GM21367 (cell line): ENCODE measurements at regions not wholly inside any gene's neighbourhood (a gene's known extent, or its start where the extent isn't known, plus 50 kb on each side); places are given as distances from the start of the nearest gene placed in this dataset.

Source experiments
- ATAC-seq: cut with Tn5 transposase; IDR thresholded peaks from one replicate; pipeline ENCODE4 v1.9.1; 2021; ENCODE audit not compliant: unreplicated experiment

- ATAC-seq, result no peak
Observed at GRCh38 chr10:78504181-78504580, 470.5 kb downstream of the RPS24 start.

DNA sequence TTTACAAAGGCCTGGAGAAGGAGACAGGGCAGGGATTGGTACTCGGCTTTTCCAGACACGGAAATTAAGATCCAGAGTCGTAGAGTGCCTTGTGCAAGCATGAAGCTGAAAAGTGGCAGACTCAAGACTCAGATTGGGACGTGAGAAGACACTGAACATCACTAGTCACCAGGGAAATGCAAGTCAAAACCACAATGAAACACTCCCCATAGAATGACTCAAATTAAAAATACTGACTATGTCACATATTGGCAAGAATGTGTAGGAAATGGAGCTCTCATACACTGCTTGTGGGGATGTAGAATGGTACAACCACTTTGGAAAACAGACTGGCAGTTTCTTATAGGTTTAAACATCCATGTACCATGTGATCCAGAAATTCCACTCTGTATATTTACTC lies 472.0 kb downstream of the RPS24 start:
- ATAC-seq, result no peak

GRCh38 chr10:78506614-78507013 lies 473.0 kb downstream of the RPS24 start:
- ATAC-seq, result no peak

DNA sequence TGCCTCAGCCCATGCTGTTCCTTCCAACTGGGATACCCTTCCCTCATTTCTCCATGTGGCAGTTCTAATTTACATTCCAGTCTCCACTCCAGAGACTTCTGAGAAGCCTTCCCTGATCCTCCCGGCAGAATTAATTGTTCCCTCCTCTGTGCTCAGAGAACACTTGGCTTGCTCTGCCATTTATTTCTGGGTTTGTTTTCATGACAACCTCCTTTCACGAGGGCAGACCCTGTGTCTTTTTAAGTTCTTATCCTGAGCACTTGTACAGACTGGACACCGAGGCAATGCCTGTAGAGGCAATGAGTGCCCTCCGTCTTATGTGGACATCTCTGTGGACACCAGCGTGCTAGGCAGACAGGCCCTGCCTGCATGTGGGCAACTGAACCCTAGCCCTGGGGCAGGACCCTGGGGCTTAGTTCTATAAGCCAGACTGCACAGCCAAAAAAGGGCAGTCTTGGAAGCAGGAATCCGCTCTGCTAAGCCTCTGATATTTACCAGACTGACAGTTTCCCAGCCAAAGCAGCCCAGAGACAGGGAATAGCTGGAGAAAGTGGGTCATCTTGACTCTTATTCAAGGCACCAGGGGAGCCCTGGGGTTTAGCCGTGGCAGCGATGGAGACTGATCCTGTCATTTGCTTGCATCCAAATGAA lies 474.0 kb downstream of the RPS24 start:
- no peak for ATAC-seq

- ATAC-seq, result no peak
Observed at GRCh38 chr10:78508955-78509748, 475.5 kb downstream of the RPS24 start.

- ATAC-seq, result no peak
Observed at GRCh38 chr10:78510566-78511323, 477.1 kb downstream of the RPS24 start.

- no peak for ATAC-seq
Observed at GRCh38 chr10:78511324-78512204, 477.9 kb downstream of the RPS24 start.

DNA sequence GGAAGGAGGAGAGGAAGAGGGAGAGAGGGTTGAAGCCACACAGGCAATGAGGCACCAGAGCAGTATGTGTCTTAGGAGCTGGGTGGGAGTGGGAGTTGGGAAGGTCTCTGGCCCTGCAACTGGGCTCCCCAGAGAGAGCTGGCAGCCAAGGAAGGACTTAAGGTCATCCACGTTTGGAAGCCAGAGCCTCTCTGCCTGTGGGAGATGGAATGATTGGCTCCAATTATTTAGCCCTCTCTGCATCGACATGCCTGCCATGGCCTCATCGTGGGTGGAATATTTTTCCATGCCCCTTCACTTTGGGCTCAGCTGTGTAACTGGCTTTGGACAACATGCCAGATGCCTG lies 478.5 kb downstream of the RPS24 start:
- ATAC-seq, result no peak

DNA sequence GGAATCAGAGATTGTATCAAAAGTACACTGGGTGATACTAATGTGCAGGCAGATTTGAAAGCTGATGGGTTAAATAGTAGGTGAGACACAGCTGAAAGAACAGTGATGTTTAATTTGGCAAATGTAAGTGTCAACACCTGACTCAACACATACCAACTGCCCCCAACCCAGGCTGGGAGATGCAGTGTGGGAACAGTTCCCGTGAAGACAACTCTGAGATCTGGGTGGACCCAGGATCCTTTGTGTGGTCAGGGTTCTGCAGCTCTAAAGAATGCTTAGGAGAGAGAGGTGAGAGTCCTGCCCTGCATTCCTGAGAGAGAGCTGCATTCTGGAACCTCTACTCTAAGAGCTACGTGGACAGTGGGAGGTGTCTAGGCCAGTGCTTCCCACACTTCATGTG lies 479.7 kb downstream of the RPS24 start:
- no peak for ATAC-seq

DNA sequence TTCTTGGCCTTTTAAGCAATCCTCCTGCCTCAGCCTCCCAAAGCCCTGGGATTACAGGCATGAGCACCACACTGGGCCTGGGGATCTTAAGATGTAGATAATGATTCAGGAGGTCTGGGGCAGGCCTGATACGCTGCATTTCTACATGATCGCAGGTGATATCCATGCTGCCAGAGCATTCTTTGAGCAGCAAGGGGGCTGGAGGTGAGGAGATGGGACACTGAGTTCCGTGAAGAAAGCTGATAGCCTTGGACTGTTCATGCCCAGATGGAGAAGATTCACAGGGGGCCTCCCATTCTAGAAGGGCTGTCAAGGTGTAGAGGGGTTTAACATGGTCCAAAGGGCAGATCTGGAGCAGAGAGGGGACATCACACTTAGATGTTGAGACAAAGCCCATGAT lies 480.3 kb downstream of the RPS24 start:
- ATAC-seq, result no peak

- no peak for ATAC-seq
Observed at GRCh38 chr10:78514459-78514858, 480.8 kb downstream of the RPS24 start.

DNA sequence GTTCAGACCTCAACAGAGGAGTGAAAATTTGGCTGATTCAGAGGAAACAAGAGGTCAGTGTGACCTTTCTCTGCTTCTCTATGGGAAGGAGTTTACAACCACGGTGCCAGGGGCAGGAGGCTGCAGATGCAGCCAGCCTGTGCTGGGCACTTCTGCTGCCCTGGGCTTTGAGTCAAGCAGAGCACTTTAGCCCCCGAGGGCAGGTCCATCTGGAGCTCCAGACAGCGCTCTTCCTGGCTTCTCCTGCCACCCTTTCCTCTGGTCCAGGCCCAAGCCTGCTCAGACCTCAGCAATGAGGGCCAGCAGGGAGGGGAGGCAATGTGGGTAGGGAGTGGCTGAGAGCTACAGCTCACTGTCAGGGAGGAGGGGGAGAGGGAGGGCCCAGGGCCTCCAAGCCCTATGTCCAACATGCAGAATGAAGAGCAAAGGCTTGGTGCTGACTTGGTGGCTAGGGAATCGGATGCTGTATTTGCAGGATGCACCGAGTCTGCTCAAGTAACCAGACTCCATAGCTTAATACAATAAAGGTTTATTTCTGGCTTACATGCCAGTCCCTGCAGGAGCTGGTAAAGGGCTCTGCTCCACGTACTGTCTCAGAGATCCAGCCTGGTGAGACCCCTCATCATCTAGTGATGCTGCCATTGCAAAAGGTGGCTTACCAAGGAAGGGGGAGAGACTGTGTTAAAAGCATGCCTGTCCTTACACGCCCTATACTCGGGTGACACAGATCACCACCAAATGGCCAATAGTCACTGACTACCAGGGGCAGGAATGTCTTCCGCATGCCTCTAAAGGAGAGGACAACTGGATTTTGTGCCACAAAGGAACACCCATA lies 481.6 kb downstream of the RPS24 start:
- ATAC-seq, result no peak

DNA sequence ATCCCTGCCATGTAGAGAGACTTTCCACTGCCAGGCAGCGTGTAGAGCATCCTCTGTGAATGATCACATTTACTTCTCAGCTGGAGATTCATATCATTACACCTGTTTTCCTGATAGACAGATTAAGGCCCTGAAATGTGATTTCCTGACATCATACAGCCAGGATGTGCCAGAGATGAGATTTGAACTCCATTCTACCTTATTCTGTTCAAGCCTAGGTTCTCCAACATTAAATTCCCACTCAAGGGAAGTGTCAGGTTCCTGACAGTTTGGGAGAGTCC lies 482.1 kb downstream of the RPS24 start:
- no peak for ATAC-seq

DNA sequence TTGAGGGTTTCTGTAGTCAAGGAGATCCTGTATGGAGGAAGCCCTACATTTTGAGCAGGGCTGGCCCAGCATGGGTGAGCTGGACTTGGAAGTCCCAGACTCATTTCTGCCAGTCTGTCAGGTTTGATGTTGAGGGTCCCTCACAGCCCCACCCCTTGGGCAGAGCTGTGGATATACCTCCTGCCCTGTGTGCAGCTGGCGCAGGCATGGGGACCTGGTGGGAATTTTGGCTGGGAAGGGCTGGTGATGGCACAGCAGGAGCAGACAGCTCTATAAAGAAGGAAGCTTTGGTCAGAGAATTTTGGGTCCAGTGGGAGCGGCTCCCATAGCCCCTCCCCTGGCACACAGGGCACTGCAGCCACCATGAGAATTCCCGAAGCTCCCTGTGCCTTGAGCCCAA lies 482.6 kb downstream of the RPS24 start:
- no peak for ATAC-seq

- no peak for ATAC-seq
Observed at GRCh38 chr10:78516756-78517155, 483.1 kb downstream of the RPS24 start.

DNA sequence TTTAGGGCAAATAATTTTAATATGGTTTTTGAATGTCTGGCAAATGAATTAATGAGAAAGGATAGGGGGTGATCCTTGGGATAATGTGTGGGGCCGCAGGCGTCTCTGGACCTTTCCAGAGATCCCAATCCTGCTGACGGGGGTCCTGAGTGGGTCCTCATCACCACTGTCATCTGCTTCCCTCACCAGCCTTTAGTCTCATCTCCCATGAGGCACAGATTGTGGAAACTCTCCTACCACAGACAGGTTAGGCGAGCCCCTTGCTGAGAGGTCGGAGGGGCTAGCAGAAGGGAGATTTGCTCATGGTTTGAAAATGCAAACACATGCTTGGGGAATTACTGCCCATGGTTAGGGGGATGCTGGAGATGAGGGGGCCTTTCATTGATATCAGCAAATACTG lies 484.6 kb downstream of the RPS24 start:
- no peak for ATAC-seq

- no peak for ATAC-seq
Observed at GRCh38 chr10:78520737-78521430, 487.2 kb downstream of the RPS24 start.

GRCh38 chr10:78523453-78523852 lies 489.8 kb downstream of the RPS24 start:
- ATAC-seq, result no peak

DNA sequence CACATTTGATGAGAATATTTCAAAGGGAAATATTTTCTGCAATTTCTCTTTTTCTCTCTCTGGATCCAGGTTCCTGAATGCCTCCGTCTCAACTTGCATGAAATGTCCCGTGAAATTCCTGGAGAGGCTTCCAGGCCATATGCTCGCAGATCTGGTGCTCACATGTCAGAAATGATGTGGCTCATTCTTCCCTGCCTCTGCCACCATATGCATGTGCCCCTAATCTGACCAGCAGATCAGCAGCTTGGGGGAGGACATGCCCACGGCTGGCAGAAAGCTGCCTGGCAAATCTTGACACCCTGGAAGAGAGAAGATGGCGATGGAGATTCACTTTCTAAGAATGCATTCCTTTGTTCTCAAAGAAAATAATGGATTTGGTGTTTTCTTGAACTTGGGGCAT lies 490.7 kb downstream of the RPS24 start:
- no peak for ATAC-seq

- ATAC-seq, result no peak
Observed at GRCh38 chr10:78524941-78525340, 491.3 kb downstream of the RPS24 start.
